SIG-M5 treated with dmso at 0.1 percent for 504 hours (cell line): ENCODE measurements at regions not wholly inside any gene's neighbourhood (a gene's known extent, or its start where the extent isn't known, plus 50 kb on each side); places are given as distances from the start of the nearest gene placed in this dataset.
A peak's percentile ranks its signal among the peaks of the same experiment; 100 is the strongest.

Experiments
- DNase-seq: peaks from one replicate; lab custom pipeline; 2025; ENCODE audit not compliant: unreplicated experiment; lab: John Stamatoyannopoulos, UW

DNA sequence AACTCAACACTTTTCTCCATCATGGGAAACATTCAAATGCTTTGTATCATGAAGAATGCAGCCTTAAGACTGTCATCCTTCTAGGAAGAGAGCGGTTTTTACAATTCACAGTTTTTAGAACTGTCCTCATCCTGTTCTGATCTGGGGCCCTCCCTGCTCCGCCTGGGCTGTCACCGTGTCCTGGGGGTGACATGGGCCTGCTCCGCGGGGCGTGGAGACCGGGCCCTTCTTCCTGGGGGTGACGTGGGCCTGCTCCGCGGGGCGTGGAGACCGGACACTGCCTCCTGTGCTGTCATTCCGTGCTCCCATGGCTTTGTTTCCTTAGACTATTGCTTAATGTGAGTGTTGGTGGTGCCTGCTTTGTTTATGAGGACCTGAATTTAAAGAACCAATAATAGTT, 122.8 kb downstream of the TMEM18 start:
- DNase-seq: no peak

- no peak for DNase-seq
Measured at GRCh38 chr2:552906-553305, 124.3 kb downstream of the TMEM18 start.

GRCh38 chr2:551621-552020, 125.6 kb downstream of the TMEM18 start:
- no peak for DNase-seq

- no peak for DNase-seq
Measured at GRCh38 chr2:550860-551567, 126.2 kb downstream of the TMEM18 start.

- no peak for DNase-seq
Measured at GRCh38 chr2:545711-546650, 131.2 kb downstream of the TMEM18 start.

DNA sequence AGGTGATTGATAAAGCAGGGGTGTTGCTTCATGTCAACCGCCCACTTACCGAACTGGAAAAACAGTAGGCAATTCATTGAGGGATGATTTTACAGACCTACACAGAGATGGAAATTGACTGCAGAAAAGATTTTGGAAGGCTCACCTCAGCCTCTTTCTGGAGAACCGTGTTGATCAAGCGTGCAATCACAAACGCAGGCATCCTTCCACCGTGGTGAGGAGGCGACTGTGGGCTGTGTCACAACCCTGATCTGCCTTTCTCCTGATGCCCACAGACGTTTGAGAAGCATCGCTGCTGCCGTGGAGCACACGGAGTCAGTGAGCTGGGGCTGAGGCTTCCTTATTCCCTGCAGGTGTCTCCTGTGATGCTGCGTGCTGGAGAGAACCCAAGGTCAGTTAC, 132.0 kb downstream of the TMEM18 start:
- DNase-seq: no peak

DNA sequence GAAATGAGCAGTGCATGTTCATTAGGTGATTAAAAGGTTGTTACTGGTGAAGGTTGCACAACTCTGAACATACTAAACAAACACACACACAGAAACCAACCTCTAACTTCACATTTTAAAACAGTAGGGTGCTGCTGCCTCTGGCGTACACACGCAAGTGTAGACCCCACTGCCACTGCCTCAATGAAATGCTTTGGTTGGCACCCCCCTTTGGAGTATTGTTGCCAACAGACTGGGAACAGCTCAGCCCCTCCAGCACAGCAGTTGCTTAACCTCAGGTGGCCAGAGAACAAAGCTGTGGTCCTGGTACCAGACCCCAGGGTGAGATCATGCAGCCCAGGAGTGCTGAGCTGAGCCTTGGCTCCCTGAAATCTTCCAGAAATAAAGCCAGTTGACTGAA, 138.6 kb downstream of the TMEM18 start:
- no peak for DNase-seq

DNA sequence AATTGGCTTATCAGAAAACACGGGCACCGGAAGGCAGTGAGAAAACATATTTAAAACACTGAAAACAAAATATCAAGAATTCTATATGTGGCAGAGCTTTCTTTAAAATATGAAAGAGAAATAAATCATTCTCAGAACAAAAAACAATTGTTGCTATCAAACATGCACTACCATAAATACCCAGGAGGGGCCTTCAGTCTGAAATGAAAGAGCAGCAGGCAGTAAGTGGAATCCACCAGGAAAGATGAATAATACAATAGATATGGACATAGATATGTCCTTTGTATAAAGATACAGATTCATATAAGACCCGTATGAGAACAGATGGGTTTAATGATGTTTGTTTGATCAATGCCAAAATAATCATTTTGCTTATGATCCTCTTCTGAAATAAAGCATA, 142.0 kb downstream of the TMEM18 start:
- DNase-seq: no peak

- no peak for DNase-seq
Measured at GRCh38 chr2:529852-530251, 147.4 kb downstream of the TMEM18 start.

- peak; percentile 37 for DNase-seq
Measured at GRCh38 chr2:529424-529823, 147.8 kb downstream of the TMEM18 start.

DNA sequence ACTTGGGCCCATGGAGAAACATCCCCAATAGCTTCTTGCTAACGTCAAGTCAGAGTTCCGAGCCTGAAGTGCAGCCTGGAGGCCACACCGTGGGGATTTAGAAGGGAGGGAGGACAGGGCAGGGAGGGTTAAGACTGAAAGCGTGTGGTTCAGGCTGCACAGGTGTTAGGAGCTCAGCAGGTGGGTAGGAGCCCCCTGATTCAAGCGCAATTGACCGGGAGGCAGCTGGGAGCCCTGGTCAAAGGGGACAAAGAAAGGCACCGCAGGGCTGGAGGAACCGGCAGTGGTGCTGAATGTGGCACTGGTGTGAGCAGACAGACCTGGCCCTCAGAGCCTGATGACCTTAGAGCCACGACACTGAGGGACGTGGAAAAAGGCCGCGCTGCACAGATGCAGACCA, 149.6 kb downstream of the TMEM18 start:
- no peak for DNase-seq

- DNase-seq: no peak
Measured at GRCh38 chr2:526918-527317, 150.3 kb downstream of the TMEM18 start.

- DNase-seq: no peak
Measured at GRCh38 chr2:525611-526010, 151.6 kb downstream of the TMEM18 start.

DNA sequence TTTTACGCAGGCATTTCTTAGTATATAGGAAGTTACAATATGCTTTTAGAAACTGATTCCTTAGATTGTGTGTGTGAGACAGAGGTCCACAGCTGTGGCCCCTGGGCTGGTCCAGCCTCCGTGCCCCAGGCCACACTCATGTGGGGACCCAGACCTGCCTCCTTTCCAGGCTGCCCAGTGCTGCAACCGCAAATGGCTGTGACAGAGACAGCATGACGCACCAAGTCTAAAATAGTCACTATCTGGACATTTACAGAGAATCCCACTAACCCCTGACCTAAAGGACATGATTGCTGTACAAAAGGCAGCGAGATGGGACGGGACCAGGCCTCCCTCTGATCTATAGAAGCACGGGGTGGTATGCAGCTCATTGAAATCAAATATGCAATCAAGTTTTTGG, 152.2 kb downstream of the TMEM18 start:
- no peak for DNase-seq

- no peak for DNase-seq
Measured at GRCh38 chr2:524442-524841, 152.8 kb downstream of the TMEM18 start.

DNA sequence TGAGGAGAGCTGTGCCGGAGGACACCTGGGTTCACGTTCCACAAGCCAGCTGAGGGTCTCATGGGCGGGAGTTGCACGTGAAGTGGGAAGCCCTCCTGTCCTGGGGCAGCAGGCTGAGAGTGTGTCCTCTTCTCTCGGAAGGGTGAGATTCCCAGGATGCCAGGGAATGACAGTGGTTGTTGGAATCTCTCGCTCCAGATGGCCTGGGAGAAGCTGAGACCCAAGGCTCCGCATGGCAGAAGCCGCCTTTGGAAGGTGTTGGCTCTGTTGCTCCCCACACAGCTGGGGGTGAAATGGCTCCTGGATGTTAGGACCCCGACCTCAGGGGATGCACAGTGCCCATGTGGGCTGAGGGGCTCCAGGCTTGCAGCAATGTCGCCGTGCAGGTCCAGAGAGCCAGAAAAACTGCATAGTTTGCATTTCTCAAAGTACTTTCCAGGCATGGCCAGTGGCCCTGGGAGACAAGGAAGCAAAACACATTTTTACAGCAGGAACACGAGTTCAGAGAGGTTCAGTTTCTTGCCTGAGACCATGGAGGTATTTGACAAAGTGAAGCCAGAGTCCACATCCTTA, 153.4 kb downstream of the TMEM18 start:
- DNase-seq: no peak

DNA sequence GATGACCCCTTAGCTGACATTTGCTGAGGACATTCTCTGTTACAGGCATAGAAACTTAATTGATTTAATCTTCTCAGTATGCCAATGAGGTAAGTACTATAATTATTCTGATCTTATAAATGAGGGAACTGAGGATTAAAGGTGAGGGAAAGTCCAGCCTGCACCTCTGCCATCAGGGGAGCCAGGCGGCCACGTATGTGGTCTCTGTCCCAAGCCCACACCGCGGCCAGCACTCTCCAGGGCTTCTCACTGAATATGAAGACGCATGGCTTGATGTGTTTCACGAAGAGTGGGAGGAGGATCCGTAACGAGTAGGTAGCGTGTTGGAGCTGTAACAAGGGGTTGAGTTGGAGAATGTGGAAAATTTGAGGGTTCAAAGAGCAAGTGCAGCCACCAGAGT, 154.4 kb downstream of the TMEM18 start:
- no peak for DNase-seq

- no peak for DNase-seq
Measured at GRCh38 chr2:521853-522530, 155.2 kb downstream of the TMEM18 start.

DNA sequence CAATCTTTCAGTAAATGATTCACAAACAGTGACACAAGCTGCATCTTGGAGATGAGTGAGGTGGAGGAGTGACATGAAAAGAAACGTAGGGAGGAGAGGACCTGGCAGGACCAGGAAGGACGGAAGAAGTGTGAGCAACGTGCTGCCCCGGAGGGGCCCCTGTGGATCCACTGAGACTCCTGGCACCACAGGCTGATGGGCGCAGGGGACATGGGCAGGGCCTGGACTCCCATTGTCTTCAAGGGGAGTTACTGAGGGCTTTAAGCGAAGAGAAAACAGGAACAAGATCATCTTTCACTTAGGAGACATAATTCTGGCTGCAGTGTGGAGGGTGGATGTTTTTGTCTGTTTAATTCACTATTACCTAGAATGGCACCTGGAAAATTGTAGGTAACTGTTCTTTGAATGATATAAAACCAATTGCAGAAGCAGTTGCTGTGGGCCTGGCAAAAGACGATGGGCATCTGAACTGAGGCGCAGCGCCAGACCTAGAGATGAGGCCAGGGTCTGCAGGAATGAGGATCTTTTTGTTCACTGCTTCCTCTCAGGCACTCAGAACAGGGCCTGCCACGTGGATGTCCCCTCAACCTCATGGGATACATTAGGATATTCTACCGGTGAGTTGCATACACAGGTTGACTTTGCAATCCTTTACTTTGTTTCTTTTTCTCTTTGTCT, 156.4 kb downstream of the TMEM18 start:
- no peak for DNase-seq

DNA sequence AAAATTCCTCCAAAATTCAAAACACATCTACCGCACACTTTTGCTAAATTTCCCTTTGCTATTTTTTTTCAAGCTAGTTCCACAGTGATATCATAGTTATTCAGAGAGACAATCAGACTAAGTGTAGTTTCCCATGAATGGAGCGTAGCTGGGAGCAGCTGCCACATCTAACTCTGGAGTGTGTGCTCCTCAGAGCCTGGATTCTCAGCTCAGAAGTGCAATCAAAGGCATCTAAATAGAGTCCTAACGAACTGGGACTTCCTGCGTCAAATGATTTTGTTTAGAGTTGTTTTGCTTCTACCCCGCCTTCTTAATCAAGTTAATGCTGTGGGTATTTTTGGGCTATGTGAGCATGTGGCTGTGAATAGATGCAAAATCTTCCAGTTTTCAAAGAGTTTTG, 160.3 kb downstream of the TMEM18 start:
- DNase-seq: no peak

- no peak for DNase-seq
Measured at GRCh38 chr2:516131-516530, 161.1 kb downstream of the TMEM18 start.
